ENCODE measurements at regions not wholly inside any gene's neighbourhood (a gene's known extent, or its start where the extent isn't known, plus 50 kb on each side); places are given as distances from the start of the nearest gene placed in this dataset.

DNA sequence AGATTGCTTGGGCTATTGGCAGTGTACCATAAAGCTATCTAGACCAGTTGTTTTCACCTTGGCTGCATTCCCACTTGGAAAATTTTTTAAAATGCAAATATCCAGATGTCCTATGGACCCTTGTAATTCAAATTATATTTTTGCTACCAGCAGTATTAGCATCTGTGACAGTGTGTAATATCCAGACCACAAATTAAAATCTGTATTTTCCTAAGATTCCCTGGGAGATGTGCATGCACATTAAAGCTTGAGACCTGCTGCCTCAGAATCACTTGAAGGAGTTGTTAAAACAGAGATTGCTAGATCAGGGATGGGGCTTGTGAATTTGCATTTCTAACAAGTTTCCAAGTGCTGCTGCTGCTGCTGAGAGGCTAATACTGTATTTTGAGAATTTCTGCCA is 381.2 kb upstream of the PDE4D start:
- DNase-seq (ENCODE audit: low spot score) (no peak), ATAC-seq (ENCODE audit: low read depth) (no peak)
- H3K36me3 ChIP-seq (ENCODE audit: low read depth) = no peaks in the 10 kb centered on the region
- no peaks in the 10 kb centered on the region for H3K4me1 ChIP-seq (ENCODE audit: insufficient read depth, poor library complexity, severe bottlenecking)
- H3K9me3 ChIP-seq (ENCODE audit: severe bottlenecking) = no peaks in the 10 kb centered on the region
- TF ChIP-seq CTCF (IDR thresholded peaks at IDR 0.05; ENCODE audit: poor library complexity, severe bottlenecking) = no peak
- H3K27me3 ChIP-seq (ENCODE audit: insufficient read depth, poor library complexity, severe bottlenecking) = peaks cover 18% of the 10 kb centered on the region
- H3K4me3 ChIP-seq (ENCODE audit: severe bottlenecking) = no peak overlapping the region
- no peak overlapping the region for H3K27ac ChIP-seq (ENCODE audit: poor library complexity, severe bottlenecking)

DNA sequence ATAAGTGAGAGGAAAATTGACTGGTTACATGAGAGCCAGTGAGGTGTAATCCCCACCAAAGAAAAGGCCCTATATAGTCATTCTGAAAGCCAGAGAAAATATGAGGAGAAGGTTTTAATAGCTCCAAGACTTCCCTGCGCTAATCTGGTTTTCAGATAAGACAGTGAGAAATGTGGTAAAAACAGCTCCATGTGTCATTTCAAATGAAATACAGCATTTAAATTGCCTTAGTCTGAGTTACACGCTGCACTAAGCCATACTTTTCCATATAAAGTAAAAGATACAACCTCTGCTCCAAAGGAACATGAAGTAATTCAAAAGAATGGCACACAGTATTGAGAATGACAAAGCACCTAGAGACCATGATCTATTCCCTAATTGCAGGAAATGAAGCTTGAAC is 378.0 kb upstream of the PDE4D start:
- Histone ChIP-seq H3K9me3 (ENCODE audit: severe bottlenecking) (no peaks in the 10 kb centered on the region), H3K36me3 (ENCODE audit: low read depth) (no peaks in the 10 kb centered on the region), H3K4me3 (ENCODE audit: severe bottlenecking) (no peak overlapping the region), H3K27ac (ENCODE audit: poor library complexity, severe bottlenecking) (no peak overlapping the region), H3K27me3 (ENCODE audit: insufficient read depth, poor library complexity, severe bottlenecking) (peaks cover 22% of the 10 kb centered on the region), H3K4me1 (ENCODE audit: insufficient read depth, poor library complexity, severe bottlenecking) (no peaks in the 10 kb centered on the region)
- TF ChIP-seq CTCF (IDR thresholded peaks at IDR 0.05; ENCODE audit: poor library complexity, severe bottlenecking) = no peak
- ATAC-seq (ENCODE audit: low read depth) = no peak
- no peak for DNase-seq (ENCODE audit: low spot score)

GRCh38 chr5:60267907-60268306 is 374.4 kb upstream of the PDE4D start:
- TF ChIP-seq CTCF (IDR thresholded peaks at IDR 0.05; ENCODE audit: poor library complexity, severe bottlenecking) = no peak
- Histone ChIP-seq H3K27ac (ENCODE audit: poor library complexity, severe bottlenecking) (no peak overlapping the region), H3K9me3 (ENCODE audit: severe bottlenecking) (no peaks in the 10 kb centered on the region), H3K27me3 (ENCODE audit: insufficient read depth, poor library complexity, severe bottlenecking) (peaks cover 24% of the 10 kb centered on the region), H3K36me3 (ENCODE audit: low read depth) (no peaks in the 10 kb centered on the region), H3K4me3 (ENCODE audit: severe bottlenecking) (no peak overlapping the region), H3K4me1 (ENCODE audit: insufficient read depth, poor library complexity, severe bottlenecking) (no peaks in the 10 kb centered on the region)
- DNase-seq (ENCODE audit: low spot score) (no peak), ATAC-seq (ENCODE audit: low read depth) (no peak)

DNA sequence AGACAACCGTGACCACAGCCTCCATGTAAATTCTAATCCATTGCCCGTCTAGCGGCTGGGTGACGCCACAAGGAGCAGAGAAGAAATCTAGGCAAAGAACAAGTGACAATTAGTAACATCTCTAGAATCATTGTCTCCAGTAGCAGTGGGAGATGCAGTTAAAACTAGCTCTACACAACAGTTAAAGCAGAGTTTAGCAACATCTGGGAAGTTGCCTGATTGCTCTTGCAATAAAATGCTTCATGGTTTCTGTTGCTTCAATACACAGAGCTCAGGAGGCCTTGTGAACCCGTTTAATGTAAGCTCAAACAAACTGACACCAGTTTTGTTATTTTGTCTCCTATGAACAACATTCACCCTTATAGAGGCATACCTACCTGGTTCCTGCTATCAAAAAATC is 369.8 kb upstream of the PDE4D start:
- H3K4me3 ChIP-seq (ENCODE audit: severe bottlenecking) = no peak overlapping the region
- no peak for TF ChIP-seq CTCF (IDR thresholded peaks at IDR 0.05; ENCODE audit: poor library complexity, severe bottlenecking)
- H3K27ac ChIP-seq (ENCODE audit: poor library complexity, severe bottlenecking) = no peak overlapping the region
- peaks cover 18% of the 10 kb centered on the region for H3K27me3 ChIP-seq (ENCODE audit: insufficient read depth, poor library complexity, severe bottlenecking)
- H3K36me3 ChIP-seq (ENCODE audit: low read depth) = no peaks in the 10 kb centered on the region
- H3K9me3 ChIP-seq (ENCODE audit: severe bottlenecking) = no peaks in the 10 kb centered on the region
- DNase-seq (ENCODE audit: low spot score) (no peak), ATAC-seq (ENCODE audit: low read depth) (no peak)
- no peaks in the 10 kb centered on the region for H3K4me1 ChIP-seq (ENCODE audit: insufficient read depth, poor library complexity, severe bottlenecking)

GRCh38 chr5:60262576-60263295 is 369.2 kb upstream of the PDE4D start:
- H3K27me3 ChIP-seq (ENCODE audit: insufficient read depth, poor library complexity, severe bottlenecking) = peaks cover 18% of the 10 kb centered on the region
- H3K9me3 ChIP-seq (ENCODE audit: severe bottlenecking) = no peaks in the 10 kb centered on the region
- H3K36me3 ChIP-seq (ENCODE audit: low read depth) = no peaks in the 10 kb centered on the region
- H3K4me1 ChIP-seq (ENCODE audit: insufficient read depth, poor library complexity, severe bottlenecking) = no peaks in the 10 kb centered on the region
- H3K27ac ChIP-seq (ENCODE audit: poor library complexity, severe bottlenecking) = no peak overlapping the region
- ATAC-seq (ENCODE audit: low read depth) (no peak), DNase-seq (ENCODE audit: low spot score) (no peak)
- no peak overlapping the region for H3K4me3 ChIP-seq (ENCODE audit: severe bottlenecking)
- TF ChIP-seq CTCF (IDR thresholded peaks at IDR 0.05; ENCODE audit: poor library complexity, severe bottlenecking) = no peak

Measured in RWPE2 (cell line).